HUES48 (cell line): ENCODE measurements at regions not wholly inside any gene's neighbourhood (a gene's known extent, or its start where the extent isn't known, plus 50 kb on each side); places are given as distances from the start of the nearest gene placed in this dataset.

Experiments used
- H3K27ac ChIP-seq: one replicate; pipeline ENCODE4 v1.7.0; 2013; ENCODE audit warnings: low read depth, low read length, inconsistent platforms
- H3K27me3 ChIP-seq: 2 replicates; pipeline ENCODE4 v1.6.1; 2013; ENCODE audit warnings: mild to moderate bottlenecking, low read length; ENCODE audit not compliant: control insufficient read depth, insufficient read depth
- H3K36me3 ChIP-seq: 2 replicates; pipeline ENCODE4 v1.6.1; 2013; ENCODE audit warnings: low read length; ENCODE audit not compliant: control insufficient read depth, insufficient read depth
- H3K4me1 ChIP-seq: 2 replicates; pipeline ENCODE4 v1.6.1; 2013; ENCODE audit warnings: mild to moderate bottlenecking, low read length; ENCODE audit not compliant: control insufficient read depth, insufficient read depth
- H3K4me3 ChIP-seq: 2 replicates; pipeline ENCODE4 v1.5.1; 2013; ENCODE audit warnings: mild to moderate bottlenecking, low read depth, low read length
- H3K9ac ChIP-seq: 2 replicates; pipeline ENCODE4 v1.6.1; 2013; ENCODE audit warnings: mild to moderate bottlenecking, low read depth, low read length, moderate library complexity
- H3K9me3 ChIP-seq: 2 replicates; pipeline ENCODE4 v1.6.1; 2013; ENCODE audit warnings: low read length; ENCODE audit not compliant: control insufficient read depth, insufficient read depth

- Histone ChIP-seq H3K9me3 (no peaks in the 10 kb centered on the region), H3K4me3 (no peak overlapping the region), H3K9ac (no peak overlapping the region), H3K4me1 (no peaks in the 10 kb centered on the region), H3K36me3 (no peaks in the 10 kb centered on the region), H3K27ac (no peak overlapping the region), H3K27me3 (no peaks in the 10 kb centered on the region)
Observed at GRCh38 chr3:89690646-89691045, 583.2 kb downstream of the EPHA3 start.

GRCh38 chr3:89692601-89693000 lies 585.2 kb downstream of the EPHA3 start:
- H3K9ac ChIP-seq, result no peak overlapping the region
- H3K4me1 ChIP-seq, result no peaks in the 10 kb centered on the region
- no peak overlapping the region for H3K4me3 ChIP-seq
- H3K27me3 ChIP-seq, result no peaks in the 10 kb centered on the region
- H3K36me3 ChIP-seq, result no peaks in the 10 kb centered on the region
- no peaks in the 10 kb centered on the region for H3K9me3 ChIP-seq
- no peak overlapping the region for H3K27ac ChIP-seq

- H3K4me1 ChIP-seq, result no peaks in the 10 kb centered on the region
- H3K36me3 ChIP-seq, result no peaks in the 10 kb centered on the region
- H3K9me3 ChIP-seq, result no peaks in the 10 kb centered on the region
- H3K27me3 ChIP-seq, result no peaks in the 10 kb centered on the region
- no peak overlapping the region for H3K27ac ChIP-seq
- no peak overlapping the region for H3K4me3 ChIP-seq
- no peak overlapping the region for H3K9ac ChIP-seq
Observed at GRCh38 chr3:89697321-89697916, 590.0 kb downstream of the EPHA3 start.

- no peaks in the 10 kb centered on the region for H3K36me3 ChIP-seq
- no peak overlapping the region for H3K9ac ChIP-seq
- H3K4me1 ChIP-seq, result no peaks in the 10 kb centered on the region
- H3K9me3 ChIP-seq, result peaks cover 4% of the 10 kb centered on the region; the same call in 1 of the 2 replicates
- H3K4me3 ChIP-seq, result no peak overlapping the region
- no peak overlapping the region for H3K27ac ChIP-seq
- H3K27me3 ChIP-seq, result no peaks in the 10 kb centered on the region
Observed at GRCh38 chr3:89698208-89698830, 590.9 kb downstream of the EPHA3 start.

GRCh38 chr3:89699229-89699628 lies 591.8 kb downstream of the EPHA3 start:
- H3K36me3 ChIP-seq, result no peaks in the 10 kb centered on the region
- H3K27ac ChIP-seq, result no peak overlapping the region
- peaks cover 11% of the 10 kb centered on the region; the same call in 1 of the 2 replicates for H3K9me3 ChIP-seq
- H3K4me3 ChIP-seq, result no peak overlapping the region
- H3K4me1 ChIP-seq, result no peaks in the 10 kb centered on the region
- no peak overlapping the region for H3K9ac ChIP-seq
- no peaks in the 10 kb centered on the region for H3K27me3 ChIP-seq

GRCh38 chr3:89699771-89700170 lies 592.4 kb downstream of the EPHA3 start:
- Histone ChIP-seq H3K4me3 (no peak overlapping the region), H3K27me3 (no peaks in the 10 kb centered on the region), H3K36me3 (no peaks in the 10 kb centered on the region), H3K9ac (no peak overlapping the region), H3K4me1 (no peaks in the 10 kb centered on the region), H3K27ac (no peak overlapping the region), H3K9me3 (peaks cover 11% of the 10 kb centered on the region; the same call in 1 of the 2 replicates)

GRCh38 chr3:89702404-89702803 lies 595.0 kb downstream of the EPHA3 start:
- no peaks in the 10 kb centered on the region for H3K36me3 ChIP-seq
- no peaks in the 10 kb centered on the region for H3K4me1 ChIP-seq
- no peak overlapping the region for H3K4me3 ChIP-seq
- H3K9me3 ChIP-seq, result peaks cover 11% of the 10 kb centered on the region; the same call in 1 of the 2 replicates
- no peak overlapping the region for H3K27ac ChIP-seq
- no peaks in the 10 kb centered on the region for H3K27me3 ChIP-seq
- H3K9ac ChIP-seq, result no peak overlapping the region

GRCh38 chr3:89713196-89713595 lies 605.8 kb downstream of the EPHA3 start:
- Histone ChIP-seq H3K27me3 (no peaks in the 10 kb centered on the region), H3K36me3 (no peaks in the 10 kb centered on the region), H3K9ac (no peak overlapping the region), H3K27ac (no peak overlapping the region), H3K4me3 (no peak overlapping the region), H3K4me1 (no peaks in the 10 kb centered on the region), H3K9me3 (no peaks in the 10 kb centered on the region)

GRCh38 chr3:89714237-89714636 lies 606.8 kb downstream of the EPHA3 start:
- Histone ChIP-seq H3K9me3 (no peaks in the 10 kb centered on the region), H3K27ac (no peak overlapping the region), H3K4me1 (no peaks in the 10 kb centered on the region), H3K9ac (no peak overlapping the region), H3K4me3 (no peak overlapping the region), H3K36me3 (no peaks in the 10 kb centered on the region), H3K27me3 (no peaks in the 10 kb centered on the region)

- H3K9ac ChIP-seq, result no peak overlapping the region
- H3K4me1 ChIP-seq, result peaks cover 20% of the 10 kb centered on the region
- no peaks in the 10 kb centered on the region for H3K9me3 ChIP-seq
- no peaks in the 10 kb centered on the region for H3K27me3 ChIP-seq
- H3K36me3 ChIP-seq, result no peaks in the 10 kb centered on the region
- no peak overlapping the region for H3K27ac ChIP-seq
- H3K4me3 ChIP-seq, result no peak overlapping the region
Observed at GRCh38 chr3:89740080-89740880, 632.9 kb downstream of the EPHA3 start.

GRCh38 chr3:89740881-89741177 lies 633.4 kb downstream of the EPHA3 start:
- Histone ChIP-seq H3K27me3 (no peaks in the 10 kb centered on the region), H3K4me3 (no peak overlapping the region), H3K36me3 (no peaks in the 10 kb centered on the region), H3K9ac (no peak overlapping the region), H3K9me3 (no peaks in the 10 kb centered on the region), H3K27ac (no peak overlapping the region), H3K4me1 (peaks cover 18% of the 10 kb centered on the region)
